Amniotic stem cell (primary cell): ENCODE measurements at regions not wholly inside any gene's neighbourhood (a gene's known extent, or its start where the extent isn't known, plus 50 kb on each side); places are given as distances from the start of the nearest gene placed in this dataset.

Experiments
- DNase-seq: peaks from one replicate; lab custom pipeline; 2025; lab: John Stamatoyannopoulos, UW

- no peak for DNase-seq
Measured at GRCh38 chr1:87999852-88000251, 671.2 kb downstream of the LMO4 start.

GRCh38 chr1:88001460-88001859, 672.8 kb downstream of the LMO4 start:
- DNase-seq = no peak

GRCh38 chr1:88003255-88003654, 674.6 kb downstream of the LMO4 start:
- DNase-seq = no peak

- no peak for DNase-seq
Measured at GRCh38 chr1:88009916-88010315, 674.2 kb upstream of the PKN2 start.

- no peak for DNase-seq
Measured at GRCh38 chr1:88013485-88013884, 670.6 kb upstream of the PKN2 start.

- DNase-seq = no peak
Measured at GRCh38 chr1:88014131-88014530, 669.9 kb upstream of the PKN2 start.

- DNase-seq = no peak
Measured at GRCh38 chr1:88016947-88017346, 667.1 kb upstream of the PKN2 start.

GRCh38 chr1:88021529-88021928, 662.5 kb upstream of the PKN2 start:
- DNase-seq = no peak

- no peak for DNase-seq
Measured at GRCh38 chr1:88022516-88022915, 661.6 kb upstream of the PKN2 start.

GRCh38 chr1:88029142-88029541, 654.9 kb upstream of the PKN2 start:
- no peak for DNase-seq

GRCh38 chr1:88029899-88030298, 654.2 kb upstream of the PKN2 start:
- no peak for DNase-seq

- DNase-seq = no peak
Measured at GRCh38 chr1:88035578-88035977, 648.5 kb upstream of the PKN2 start.

GRCh38 chr1:88036345-88037014, 647.6 kb upstream of the PKN2 start:
- DNase-seq = no peak

GRCh38 chr1:88039240-88039639, 644.8 kb upstream of the PKN2 start:
- DNase-seq = no peak

GRCh38 chr1:88043834-88044233, 640.2 kb upstream of the PKN2 start:
- DNase-seq = no peak

GRCh38 chr1:88052167-88052566, 631.9 kb upstream of the PKN2 start:
- no peak for DNase-seq

GRCh38 chr1:88053065-88053464, 631.0 kb upstream of the PKN2 start:
- DNase-seq = no peak

- no peak for DNase-seq
Measured at GRCh38 chr1:88056881-88057280, 627.2 kb upstream of the PKN2 start.

GRCh38 chr1:88058205-88058604, 625.9 kb upstream of the PKN2 start:
- no peak for DNase-seq

- no peak for DNase-seq
Measured at GRCh38 chr1:88060112-88060673, 623.9 kb upstream of the PKN2 start.

- DNase-seq = no peak
Measured at GRCh38 chr1:88060750-88061491, 623.2 kb upstream of the PKN2 start.

GRCh38 chr1:88061492-88062177, 622.4 kb upstream of the PKN2 start:
- no peak for DNase-seq

- no peak for DNase-seq
Measured at GRCh38 chr1:88062650-88063153, 621.4 kb upstream of the PKN2 start.
